ENCODE measurements at regions not wholly inside any gene's neighbourhood (a gene's known extent, or its start where the extent isn't known, plus 50 kb on each side); places are given as distances from the start of the nearest gene placed in this dataset.
"Not testable (repeated sequence)": the region's sequence is repeated elsewhere in the genome, so short reads cannot be mapped to it uniquely, and the experiment has no call there.

- Histone ChIP-seq H3K36me3 (ENCODE audit: low read depth) (no peaks in the 10 kb centered on the region), H3K4me1 (replicated peaks; ENCODE audit: insufficient read depth) (peaks cover 13% of the 10 kb centered on the region), H3K27ac (no peak overlapping the region), H3K4me3 (no peak overlapping the region), H4K20me1 (ENCODE audit: insufficient read depth) (no peaks in the 10 kb centered on the region), H2AFZ (no peak overlapping the region), H3K27me3 (ENCODE audit: insufficient read depth, low read depth) (no peaks in the 10 kb centered on the region), H3K9me2 (ENCODE audit: insufficient read depth) (no peaks in the 10 kb centered on the region), H3K79me2 (ENCODE audit: low read depth) (no peaks in the 10 kb centered on the region), H3K9me3 (ENCODE audit: insufficient read depth, low read depth) (peaks cover 4% of the 10 kb centered on the region; the same call in 1 of the 2 replicates), H3K4me2 (no peak overlapping the region), H3F3A (ENCODE audit: insufficient read depth, low read depth) (no peaks in the 10 kb centered on the region; the same call in 1 of the 2 replicates)
- POLR2A ChIA-PET (ENCODE audit: unreplicated experiment): interaction anchor here (0.5 kb wide), 1 partner anchor 73 kb away, joined by 3 read pairs; no protein-coding TSS in a partner anchor
- no TSS peak for BruUV-seq (replicated peaks)
- intact Hi-C loops (cut with micrococcal nuclease; ENCODE audit: unreplicated experiment): no loop called here
- CTCF ChIA-PET: no interaction called here
- DNase-seq: peak in 1 of 2 experiments; percentile 81
- TF ChIP-seq EZH2 (IDR thresholded peaks at IDR 0.05; ENCODE audit: low read depth) (no peak), CTCF (conservative IDR thresholded peaks at IDR 0.05) (no peak)
Observed at GRCh38 chr6:14292119-14292518, 174.5 kb downstream of the CD83 start.

GRCh38 chr6:14294270-14294951 lies 176.8 kb downstream of the CD83 start:
- Histone ChIP-seq H3K4me1 (replicated peaks; ENCODE audit: insufficient read depth) (peaks cover 13% of the 10 kb centered on the region), H3K27ac (no peak overlapping the region), H3K9me2 (ENCODE audit: insufficient read depth) (no peaks in the 10 kb centered on the region), H3K27me3 (ENCODE audit: insufficient read depth, low read depth) (no peaks in the 10 kb centered on the region), H2AFZ (no peak overlapping the region), H3K4me2 (no peak overlapping the region), H3K9me3 (ENCODE audit: insufficient read depth, low read depth) (peaks cover 4% of the 10 kb centered on the region; the same call in 1 of the 2 replicates), H3F3A (ENCODE audit: insufficient read depth, low read depth) (no peaks in the 10 kb centered on the region; the same call in 1 of the 2 replicates), H3K79me2 (ENCODE audit: low read depth) (no peaks in the 10 kb centered on the region), H4K20me1 (ENCODE audit: insufficient read depth) (no peaks in the 10 kb centered on the region), H3K4me3 (no peak overlapping the region), H3K36me3 (ENCODE audit: low read depth) (no peaks in the 10 kb centered on the region)
- intact Hi-C loops (cut with micrococcal nuclease; ENCODE audit: unreplicated experiment): no loop called here
- ChIA-PET POLR2A (ENCODE audit: unreplicated experiment) (no interaction called here), CTCF (no interaction called here)
- BruUV-seq (replicated peaks): no TSS peak
- TF ChIP-seq EZH2 (IDR thresholded peaks at IDR 0.05; ENCODE audit: low read depth): no peak
- TF ChIP-seq CTCF (conservative IDR thresholded peaks at IDR 0.05): no peak
- no peak for DNase-seq

GRCh38 chr6:14296698-14297097 lies 179.1 kb downstream of the CD83 start:
- H3F3A ChIP-seq (ENCODE audit: insufficient read depth, low read depth); H3K4me3 ChIP-seq; H3K79me2 ChIP-seq (ENCODE audit: low read depth); H3K27me3 ChIP-seq (ENCODE audit: insufficient read depth, low read depth); H2AFZ ChIP-seq; CTCF ChIA-PET; H3K36me3 ChIP-seq (ENCODE audit: low read depth); BruUV-seq (replicated peaks); POLR2A ChIA-PET (ENCODE audit: unreplicated experiment); H3K9me2 ChIP-seq (ENCODE audit: insufficient read depth); H3K9me3 ChIP-seq (ENCODE audit: insufficient read depth, low read depth); intact Hi-C loops (cut with micrococcal nuclease; ENCODE audit: unreplicated experiment); H4K20me1 ChIP-seq (ENCODE audit: insufficient read depth); DNase-seq; H3K27ac ChIP-seq; H3K4me2 ChIP-seq: not testable (repeated sequence)
- H3K4me1 ChIP-seq (replicated peaks; ENCODE audit: insufficient read depth): peaks cover 12% of the 10 kb centered on the region

- H3K4me1 ChIP-seq (replicated peaks; ENCODE audit: insufficient read depth): not testable (repeated sequence)
Observed at GRCh38 chr6:14297118-14297517, 179.5 kb downstream of the CD83 start.

GRCh38 chr6:14300189-14300588 lies 182.6 kb downstream of the CD83 start:
- H3K4me1 ChIP-seq (replicated peaks; ENCODE audit: insufficient read depth); H3K27me3 ChIP-seq (ENCODE audit: insufficient read depth, low read depth); H2AFZ ChIP-seq; H3K9me3 ChIP-seq (ENCODE audit: insufficient read depth, low read depth); H3K79me2 ChIP-seq (ENCODE audit: low read depth); H3K9me2 ChIP-seq (ENCODE audit: insufficient read depth); H3F3A ChIP-seq (ENCODE audit: insufficient read depth, low read depth); H3K4me2 ChIP-seq; DNase-seq; H3K36me3 ChIP-seq (ENCODE audit: low read depth); H3K27ac ChIP-seq; BruUV-seq (replicated peaks); intact Hi-C loops (cut with micrococcal nuclease; ENCODE audit: unreplicated experiment); H3K4me3 ChIP-seq; H4K20me1 ChIP-seq (ENCODE audit: insufficient read depth); CTCF ChIA-PET: not testable (repeated sequence)
- POLR2A ChIA-PET (ENCODE audit: unreplicated experiment): interaction anchor here (0.6 kb wide), 1 partner anchor 10 kb away, joined by 4 read pairs; no protein-coding TSS in a partner anchor

More at GRCh38 chr6:14297118-14297517, 179.5 kb downstream of the CD83 start:
- H3K36me3 ChIP-seq (ENCODE audit: low read depth); H3K27ac ChIP-seq; H3K27me3 ChIP-seq (ENCODE audit: insufficient read depth, low read depth); H3K4me2 ChIP-seq; H3K9me3 ChIP-seq (ENCODE audit: insufficient read depth, low read depth); CTCF ChIA-PET; BruUV-seq (replicated peaks); POLR2A ChIA-PET (ENCODE audit: unreplicated experiment); H3K79me2 ChIP-seq (ENCODE audit: low read depth); intact Hi-C loops (cut with micrococcal nuclease; ENCODE audit: unreplicated experiment); H2AFZ ChIP-seq; H3K9me2 ChIP-seq (ENCODE audit: insufficient read depth); DNase-seq; H3K4me3 ChIP-seq; H4K20me1 ChIP-seq (ENCODE audit: insufficient read depth); H3F3A ChIP-seq (ENCODE audit: insufficient read depth, low read depth): not testable (repeated sequence)

- H3K9me3 ChIP-seq (ENCODE audit: insufficient read depth, low read depth); CTCF ChIA-PET; DNase-seq; H3K27me3 ChIP-seq (ENCODE audit: insufficient read depth, low read depth); H3K4me1 ChIP-seq (replicated peaks; ENCODE audit: insufficient read depth); intact Hi-C loops (cut with micrococcal nuclease; ENCODE audit: unreplicated experiment); BruUV-seq (replicated peaks); H3K79me2 ChIP-seq (ENCODE audit: low read depth); H3K9me2 ChIP-seq (ENCODE audit: insufficient read depth); H4K20me1 ChIP-seq (ENCODE audit: insufficient read depth); H2AFZ ChIP-seq; H3F3A ChIP-seq (ENCODE audit: insufficient read depth, low read depth); H3K4me2 ChIP-seq; H3K4me3 ChIP-seq; H3K27ac ChIP-seq; H3K36me3 ChIP-seq (ENCODE audit: low read depth): not testable (repeated sequence)
- POLR2A ChIA-PET (ENCODE audit: unreplicated experiment): interaction anchor here (0.6 kb wide), 1 partner anchor 10 kb away, joined by 4 read pairs; no protein-coding TSS in a partner anchor
Observed at GRCh38 chr6:14300721-14301120, 183.1 kb downstream of the CD83 start.
